ENCODE measurements at regions not wholly inside any gene's neighbourhood (a gene's known extent, or its start where the extent isn't known, plus 50 kb on each side); places are given as distances from the start of the nearest gene placed in this dataset.

DNA sequence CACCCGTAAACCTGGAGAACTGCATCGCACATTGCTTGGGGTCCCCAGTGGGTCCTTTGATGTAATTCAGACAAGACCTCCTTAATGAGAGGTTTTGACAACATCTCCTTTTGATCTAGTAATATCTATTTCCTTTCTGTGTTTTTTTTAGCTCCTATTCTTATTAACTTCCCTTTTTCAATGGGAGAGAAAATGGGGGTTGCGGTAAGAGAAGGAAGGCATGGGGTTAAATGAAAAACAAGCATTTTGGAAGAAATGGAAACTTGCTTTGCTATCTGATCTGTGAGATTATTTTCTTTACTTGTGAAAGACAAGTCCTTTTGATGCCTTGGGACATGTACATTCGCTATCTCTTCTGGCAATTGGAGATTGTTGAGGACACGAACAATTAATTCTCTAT, 418.6 kb upstream of the MAN1A1 start:
- TF ChIP-seq, protein P1, sequence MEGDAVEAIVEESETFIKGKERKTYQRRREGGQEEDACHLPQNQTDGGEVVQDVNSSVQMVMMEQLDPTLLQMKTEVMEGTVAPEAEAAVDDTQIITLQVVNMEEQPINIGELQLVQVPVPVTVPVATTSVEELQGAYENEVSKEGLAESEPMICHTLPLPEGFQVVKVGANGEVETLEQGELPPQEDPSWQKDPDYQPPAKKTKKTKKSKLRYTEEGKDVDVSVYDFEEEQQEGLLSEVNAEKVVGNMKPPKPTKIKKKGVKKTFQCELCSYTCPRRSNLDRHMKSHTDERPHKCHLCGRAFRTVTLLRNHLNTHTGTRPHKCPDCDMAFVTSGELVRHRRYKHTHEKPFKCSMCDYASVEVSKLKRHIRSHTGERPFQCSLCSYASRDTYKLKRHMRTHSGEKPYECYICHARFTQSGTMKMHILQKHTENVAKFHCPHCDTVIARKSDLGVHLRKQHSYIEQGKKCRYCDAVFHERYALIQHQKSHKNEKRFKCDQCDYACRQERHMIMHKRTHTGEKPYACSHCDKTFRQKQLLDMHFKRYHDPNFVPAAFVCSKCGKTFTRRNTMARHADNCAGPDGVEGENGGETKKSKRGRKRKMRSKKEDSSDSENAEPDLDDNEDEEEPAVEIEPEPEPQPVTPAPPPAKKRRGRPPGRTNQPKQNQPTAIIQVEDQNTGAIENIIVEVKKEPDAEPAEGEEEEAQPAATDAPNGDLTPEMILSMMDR (IDR thresholded peaks at IDR 0.05) = no peak
- TF ChIP-seq ETV6 (CRISPR knock-in tag; IDR thresholded peaks at IDR 0.05) (no peak), PREB (CRISPR knock-in tag; IDR thresholded peaks at IDR 0.05; ENCODE audit: borderline replicate concordance) (no peak), ZNF138 (CRISPR knock-in tag; conservative IDR thresholded peaks at IDR 0.05) (no peak), MAX (CRISPR knock-in tag; IDR thresholded peaks at IDR 0.05) (no peak), TP53 (CRISPR knock-in tag; IDR thresholded peaks at IDR 0.05) (no peak), NFYB (CRISPR knock-in tag; conservative IDR thresholded peaks at IDR 0.05; ENCODE audit: low read depth) (no peak), CBFB (CRISPR knock-in tag; IDR thresholded peaks at IDR 0.05; ENCODE audit: low read depth) (no peak), FOXP1 (CRISPR knock-in tag; IDR thresholded peaks at IDR 0.05; ENCODE audit: borderline replicate concordance) (no peak)
